NOMO-1 treated with DMSO at 0.1 percent for 48 hours (cell line): ENCODE measurements at regions not wholly inside any gene's neighbourhood (a gene's known extent, or its start where the extent isn't known, plus 50 kb on each side); places are given as distances from the start of the nearest gene placed in this dataset.
"Not testable (repeated sequence)": the region's sequence is repeated elsewhere in the genome, so short reads cannot be mapped to it uniquely, and the experiment has no call there.

ENCODE experiments used
- DNase-seq: peaks from one replicate; lab custom pipeline; 2025; ENCODE audit not compliant: unreplicated experiment; lab: John Stamatoyannopoulos, UW

- DNase-seq = no peak
Observed at GRCh38 chr9:108423433-108423832, 432.4 kb downstream of the ACTL7B start.

GRCh38 chr9:108419379-108419778 is 436.4 kb downstream of the ACTL7B start:
- no peak for DNase-seq

GRCh38 chr9:108417726-108418125 is 438.1 kb downstream of the ACTL7B start:
- DNase-seq = no peak

- DNase-seq = no peak
Observed at GRCh38 chr9:108417312-108417711, 438.5 kb downstream of the ACTL7B start.

GRCh38 chr9:108416324-108416723 is 439.5 kb downstream of the ACTL7B start:
- DNase-seq = no peak

- DNase-seq = no peak
Observed at GRCh38 chr9:108413809-108414208, 442.0 kb downstream of the ACTL7B start.

DNA sequence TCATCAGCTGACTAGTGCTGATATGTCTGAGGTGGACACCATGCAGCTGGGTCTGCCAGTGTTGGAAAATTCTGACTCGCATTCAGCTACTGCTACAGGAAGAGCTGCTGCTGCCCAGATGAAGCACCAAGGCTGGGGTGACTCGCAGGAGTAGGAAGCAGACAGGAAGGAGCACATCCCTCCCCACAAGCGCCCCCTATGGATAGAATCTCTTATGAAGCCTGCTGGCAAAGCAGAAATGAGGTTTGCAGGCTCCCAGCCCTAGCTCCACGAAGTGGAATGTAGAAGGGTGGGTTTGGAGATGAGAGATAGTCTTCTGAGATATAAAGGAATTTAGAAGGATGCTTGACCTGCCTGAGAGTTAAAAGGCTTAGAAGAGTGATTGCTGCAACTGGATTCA is 443.0 kb downstream of the ACTL7B start:
- DNase-seq = no peak

DNA sequence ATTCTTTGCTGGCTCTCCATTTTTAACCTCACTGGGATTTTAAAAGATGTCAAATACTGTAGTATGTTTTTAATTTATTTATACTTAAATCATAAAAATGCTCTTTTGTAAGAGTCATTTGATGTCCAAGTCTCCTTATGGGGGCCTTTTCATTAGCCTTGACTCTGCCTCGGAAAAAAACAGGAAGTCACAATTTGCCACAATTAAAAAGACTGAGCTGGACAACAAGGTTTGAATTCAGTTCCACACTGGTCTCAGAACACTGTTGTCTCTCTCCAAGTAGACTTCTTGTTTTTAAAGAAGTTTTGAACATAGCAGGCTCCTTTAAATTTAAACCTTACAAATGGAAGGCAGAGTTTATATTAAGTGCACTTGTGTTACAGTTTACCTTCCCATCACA is 444.2 kb downstream of the ACTL7B start:
- peak; percentile 42 for DNase-seq

GRCh38 chr9:108410161-108410560 is 445.6 kb downstream of the ACTL7B start:
- no peak for DNase-seq

DNA sequence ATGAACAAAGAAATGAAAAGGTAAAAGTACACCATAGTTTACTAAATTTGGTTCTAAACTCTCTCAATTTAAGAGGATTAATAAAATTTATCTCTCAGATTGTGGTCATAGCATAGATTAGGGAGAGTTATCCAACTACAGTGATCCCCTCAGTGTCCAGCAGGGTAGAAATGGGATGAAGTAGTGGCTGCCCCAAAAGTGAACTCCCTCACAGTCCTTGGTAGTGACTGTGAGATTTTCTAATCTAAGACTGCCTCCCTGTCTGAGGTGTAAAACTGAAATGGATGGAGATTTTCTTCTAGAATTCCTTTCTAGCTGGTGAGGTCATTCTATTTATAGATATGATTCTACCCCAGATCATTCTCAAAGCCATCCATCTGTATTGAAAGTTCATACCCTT is 455.5 kb downstream of the ACTL7B start:
- DNase-seq = no peak

DNA sequence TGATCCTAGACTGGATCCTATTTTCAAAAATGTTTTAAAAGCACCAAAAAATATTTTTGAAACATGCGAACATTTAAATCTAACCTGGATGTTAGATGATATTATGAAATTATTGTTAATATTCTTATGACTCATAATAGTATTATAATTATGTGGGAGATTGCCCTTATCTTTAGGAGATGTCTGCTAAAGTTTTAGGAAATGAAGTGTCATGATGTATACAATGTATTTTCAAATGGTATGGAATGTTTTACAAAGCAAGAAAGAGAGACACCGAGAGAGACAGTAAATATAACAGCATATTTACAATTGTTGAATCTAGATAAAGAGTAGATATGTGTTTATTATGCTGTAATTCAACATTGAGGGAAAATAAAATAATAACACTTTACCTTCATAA is 455.9 kb downstream of the ACTL7B start:
- no peak for DNase-seq

DNA sequence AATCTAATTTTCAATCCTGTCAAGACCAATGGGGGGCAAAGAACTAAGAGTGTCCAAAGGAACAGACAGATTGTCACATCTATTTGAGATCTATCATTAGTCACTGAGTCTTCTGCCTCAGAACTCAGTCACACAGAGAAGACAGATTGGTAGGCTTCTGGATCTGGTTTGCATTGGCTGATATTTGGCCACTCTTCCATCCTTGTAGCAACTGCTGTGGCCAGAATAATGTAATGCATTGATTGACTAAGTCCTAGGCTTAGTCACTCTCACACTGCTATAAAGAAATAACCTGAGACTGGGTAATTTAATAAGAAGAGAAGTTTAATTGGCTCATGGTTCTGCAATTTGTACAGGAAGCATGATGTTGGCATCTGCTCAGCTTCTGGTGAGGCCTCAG is 458.5 kb downstream of the ACTL7B start:
- DNase-seq = no peak

- DNase-seq = no peak
Observed at GRCh38 chr9:108396611-108397010, 459.2 kb downstream of the ACTL7B start.

- DNase-seq = no peak
Observed at GRCh38 chr9:108396193-108396592, 459.6 kb downstream of the ACTL7B start.

DNA sequence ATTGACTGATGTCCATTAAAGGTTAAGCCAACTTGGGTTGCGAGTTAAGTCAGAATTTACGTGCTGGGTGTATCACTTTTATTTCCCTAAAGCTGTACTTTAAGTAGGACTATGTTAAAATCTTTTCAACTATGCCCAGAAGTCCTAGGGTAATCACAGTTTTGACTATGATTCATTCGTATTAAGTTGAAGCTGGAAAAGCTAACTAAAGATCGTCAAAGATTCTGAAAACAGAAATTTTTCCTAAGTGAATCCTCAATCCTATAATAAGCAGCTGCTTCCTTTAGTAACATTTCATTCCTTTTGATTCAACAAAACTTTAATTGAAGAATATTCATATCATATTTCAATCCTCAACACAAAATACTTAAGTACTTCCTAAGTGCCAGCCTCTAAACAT is 460.4 kb downstream of the ACTL7B start:
- DNase-seq = no peak

GRCh38 chr9:108394726-108395125 is 461.1 kb downstream of the ACTL7B start:
- DNase-seq = no peak

- DNase-seq = not testable (repeated sequence)
Observed at GRCh38 chr9:108393481-108394001, 462.2 kb downstream of the ACTL7B start.

GRCh38 chr9:108392877-108393276 is 462.9 kb downstream of the ACTL7B start:
- DNase-seq = no peak

DNA sequence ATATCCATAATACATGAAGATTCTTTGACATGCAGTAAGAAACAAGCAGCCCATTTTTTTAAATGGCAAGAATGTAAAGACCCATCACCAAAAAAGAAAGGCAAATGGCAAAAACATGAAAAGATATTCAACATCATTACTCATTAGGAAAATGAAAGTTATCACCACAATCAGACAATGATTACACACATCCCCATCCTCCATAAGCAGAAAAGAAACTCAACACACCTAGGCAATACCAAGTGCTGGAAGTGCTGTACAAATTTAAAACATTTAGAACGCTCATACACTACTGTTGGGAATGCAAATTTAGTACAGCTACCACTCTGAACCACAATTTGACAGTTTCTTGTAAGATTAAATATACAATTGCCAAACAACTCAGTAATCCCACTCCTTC is 466.7 kb downstream of the ACTL7B start:
- DNase-seq = no peak

DNA sequence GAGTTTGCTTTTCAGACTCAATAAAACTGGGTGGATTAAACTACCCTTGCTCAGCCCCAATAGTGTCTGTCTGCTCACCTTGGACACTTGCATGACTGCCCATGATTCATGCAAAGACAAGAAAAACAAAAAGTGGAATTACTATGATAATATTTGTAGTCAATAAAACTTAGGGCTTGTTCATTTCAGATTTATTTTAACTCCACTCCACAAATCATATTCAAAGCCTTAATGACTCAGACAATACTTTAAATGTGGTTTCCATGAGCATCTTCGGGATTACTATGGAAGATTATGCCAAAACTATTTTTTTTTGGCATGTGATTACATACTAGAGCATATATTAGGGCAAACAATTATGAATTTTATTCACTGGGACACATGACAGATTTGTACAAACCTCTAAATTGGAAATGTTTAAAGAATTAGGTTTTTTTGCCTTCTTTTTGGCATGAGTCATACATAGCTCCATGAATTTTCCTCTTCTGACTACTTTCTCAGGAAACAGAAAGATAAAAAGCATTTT is 468.9 kb downstream of the ACTL7B start:
- no peak for DNase-seq

GRCh38 chr9:108386032-108386431 is 469.8 kb downstream of the ACTL7B start:
- DNase-seq = peak; percentile 41

DNA sequence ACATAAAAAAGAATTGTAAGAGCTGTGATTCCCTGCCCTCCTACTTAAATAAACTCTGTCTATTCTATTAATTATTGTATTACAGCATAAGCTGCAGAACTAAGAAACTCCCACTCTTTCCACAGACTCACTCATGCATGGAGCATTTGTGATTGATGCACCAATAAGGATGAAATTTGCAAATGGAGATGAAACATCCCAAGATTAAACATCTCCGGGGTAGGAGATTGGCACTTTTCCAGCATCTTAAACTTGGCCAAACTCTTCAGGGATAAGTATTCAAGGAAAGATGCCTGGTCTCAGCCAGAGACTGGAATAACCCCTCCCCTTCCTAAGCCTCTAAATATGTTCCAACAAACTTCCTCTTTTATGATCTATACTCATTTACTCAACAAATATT is 472.0 kb downstream of the ACTL7B start:
- DNase-seq = no peak

- no peak for DNase-seq
Observed at GRCh38 chr9:108382310-108382709, 473.5 kb downstream of the ACTL7B start.
